Skin epidermis (tissue), 12 donors: ENCODE measurements at regions not wholly inside any gene's neighbourhood (a gene's known extent, or its start where the extent isn't known, plus 50 kb on each side); places are given as distances from the start of the nearest gene placed in this dataset.
A peak's percentile ranks its signal among the peaks of the same experiment; 100 is the strongest.

Source experiments
- H3K27ac ChIP-seq, 21 experiments: fragments of 200-600 bp; sonication (generic) in 11 of 21; one replicate each; pipeline ENCODE4 v1.5.0; 2020; ENCODE audit warnings: mild to moderate bottlenecking in 3 of 21, inconsistent platforms in 2 of 21, moderate library complexity in 2 of 21
- H3K4me3 ChIP-seq, 7 experiments: fragments of 200-600 bp; sonication (generic) in 2 of 7; one replicate each; pipeline ENCODE4 v1.5.0; 2020; ENCODE audit warnings: inconsistent platforms in 2 of 7, mild to moderate bottlenecking in 2 of 7, moderate library complexity in 1 of 7

- Histone ChIP-seq H3K4me3 (no peak overlapping the region), H3K27ac (no peak overlapping the region)
These were observed 192.4 kb upstream of the NTM start for GRCh38 chr11:131178020-131178419.

- Histone ChIP-seq H3K4me3 (no peak overlapping the region), H3K27ac (no peak overlapping the region)
These were observed 191.8 kb upstream of the NTM start for GRCh38 chr11:131178596-131178995.

GRCh38 chr11:131179836-131180235 is 190.6 kb upstream of the NTM start:
- H3K4me3 ChIP-seq = no peak overlapping the region
- H3K27ac ChIP-seq = no peak overlapping the region

- Histone ChIP-seq H3K27ac (no peak overlapping the region), H3K4me3 (no peak overlapping the region)
These were observed 184.5 kb upstream of the NTM start for GRCh38 chr11:131185915-131186314.

GRCh38 chr11:131186629-131187101 is 183.8 kb upstream of the NTM start:
- Histone ChIP-seq H3K27ac (no peak overlapping the region), H3K4me3 (no peak overlapping the region)

- H3K4me3 ChIP-seq = no peak overlapping the region
- peak overlapping the region in 2 of 21 experiments; percentile 27 to 30 for H3K27ac ChIP-seq
These were observed 180.0 kb upstream of the NTM start for GRCh38 chr11:131190446-131190845.

GRCh38 chr11:131191606-131192005 is 178.8 kb upstream of the NTM start:
- Histone ChIP-seq H3K4me3 (no peak overlapping the region), H3K27ac (no peak overlapping the region)

- H3K4me3 ChIP-seq = no peak overlapping the region
- H3K27ac ChIP-seq = no peak overlapping the region
These were observed 177.8 kb upstream of the NTM start for GRCh38 chr11:131192628-131193027.

- Histone ChIP-seq H3K27ac (no peak overlapping the region), H3K4me3 (no peak overlapping the region)
These were observed 177.3 kb upstream of the NTM start for GRCh38 chr11:131193031-131193501.

GRCh38 chr11:131194726-131195125 is 175.7 kb upstream of the NTM start:
- Histone ChIP-seq H3K27ac (no peak overlapping the region), H3K4me3 (no peak overlapping the region)

- H3K4me3 ChIP-seq = no peak overlapping the region
- H3K27ac ChIP-seq = no peak overlapping the region
These were observed 174.5 kb upstream of the NTM start for GRCh38 chr11:131195661-131196517.

GRCh38 chr11:131198161-131199014 is 172.0 kb upstream of the NTM start:
- H3K4me3 ChIP-seq = no peak overlapping the region
- no peak overlapping the region for H3K27ac ChIP-seq

GRCh38 chr11:131199015-131199280 is 171.5 kb upstream of the NTM start:
- Histone ChIP-seq H3K27ac (no peak overlapping the region), H3K4me3 (no peak overlapping the region)

- H3K27ac ChIP-seq = no peak overlapping the region
- no peak overlapping the region for H3K4me3 ChIP-seq
These were observed 168.7 kb upstream of the NTM start for GRCh38 chr11:131201674-131202073.

- Histone ChIP-seq H3K4me3 (no peak overlapping the region), H3K27ac (no peak overlapping the region)
These were observed 167.4 kb upstream of the NTM start for GRCh38 chr11:131203040-131203439.

- H3K4me3 ChIP-seq = no peak overlapping the region
- H3K27ac ChIP-seq = no peak overlapping the region
These were observed 166.1 kb upstream of the NTM start for GRCh38 chr11:131204282-131204681.

- H3K27ac ChIP-seq = no peak overlapping the region
- H3K4me3 ChIP-seq = no peak overlapping the region
These were observed 165.5 kb upstream of the NTM start for GRCh38 chr11:131204765-131205380.

- no peak overlapping the region for H3K27ac ChIP-seq
These were observed 163.7 kb upstream of the NTM start for GRCh38 chr11:131206671-131207070.

GRCh38 chr11:131207901-131208300 is 162.5 kb upstream of the NTM start:
- no peak overlapping the region for H3K27ac ChIP-seq

More at GRCh38 chr11:131206671-131207070, 163.7 kb upstream of the NTM start:
- H3K4me3 ChIP-seq = no peak overlapping the region

More at GRCh38 chr11:131207901-131208300, 162.5 kb upstream of the NTM start:
- no peak overlapping the region for H3K4me3 ChIP-seq
